HepG2 (cell line): ENCODE measurements at regions not wholly inside any gene's neighbourhood (a gene's known extent, or its start where the extent isn't known, plus 50 kb on each side); places are given as distances from the start of the nearest gene placed in this dataset.

Source experiments
- FOXA3 ChIP-seq: IDR thresholded peaks from 2 replicates; pipeline ENCODE4 v1.6.1; 2016; ENCODE audit warnings: missing genetic modification reagents, missing compliant biosample characterization
- HDAC1 ChIP-seq: sonication (generic); formaldehyde crosslinking; IDR thresholded peaks from 2 replicates; pipeline ENCODE4 v1.5.1; 2020; ENCODE audit warnings: mild to moderate bottlenecking, missing genetic modification reagents
- MLLT10 ChIP-seq: sonication (generic); formaldehyde crosslinking; IDR thresholded peaks from 2 replicates; pipeline ENCODE4 v1.4.0; 2020; ENCODE audit warnings: missing genetic modification reagents
- ZNF547 ChIP-seq: sonication (generic); formaldehyde crosslinking; IDR thresholded peaks from 2 replicates; pipeline ENCODE4 v1.5.1; 2020; ENCODE audit warnings: mild to moderate bottlenecking, missing genetic modification reagents
- TF ChIP-seq, protein P1 (sequence below), 2 experiments: sonication (generic) in 1 of 2; formaldehyde crosslinking in 1 of 2; IDR thresholded peaks; 2 replicates each; pipeline versions ENCODE4 v1.4.0 to v1.6.1; 2016 to 2020; ENCODE audit warnings: borderline replicate concordance in 1 of 2, low read depth in 1 of 2, mild to moderate bottlenecking in 1 of 2, missing genetic modification reagents in 1 of 2
- TF ChIP-seq, protein P2 (sequence below): IDR thresholded peaks from 2 replicates; pipeline ENCODE4 v1.6.1; 2016; ENCODE audit warnings: mild to moderate bottlenecking, missing biosample characterization, missing genetic modification reagents
- TF ChIP-seq, protein P3 (sequence below): sonication (generic); formaldehyde crosslinking; IDR thresholded peaks from one replicate; pipeline ENCODE4 v1.5.1; 2020; ENCODE audit warnings: mild to moderate bottlenecking, missing genetic modification reagents; ENCODE audit errors: not compliant biosample characterization
- TF ChIP-seq, protein P4 (sequence below): sonication (generic); formaldehyde crosslinking; IDR thresholded peaks from 2 replicates; pipeline ENCODE4 v1.4.0; 2020; ENCODE audit warnings: mild to moderate bottlenecking, low read depth, missing genetic modification reagents

DNA sequence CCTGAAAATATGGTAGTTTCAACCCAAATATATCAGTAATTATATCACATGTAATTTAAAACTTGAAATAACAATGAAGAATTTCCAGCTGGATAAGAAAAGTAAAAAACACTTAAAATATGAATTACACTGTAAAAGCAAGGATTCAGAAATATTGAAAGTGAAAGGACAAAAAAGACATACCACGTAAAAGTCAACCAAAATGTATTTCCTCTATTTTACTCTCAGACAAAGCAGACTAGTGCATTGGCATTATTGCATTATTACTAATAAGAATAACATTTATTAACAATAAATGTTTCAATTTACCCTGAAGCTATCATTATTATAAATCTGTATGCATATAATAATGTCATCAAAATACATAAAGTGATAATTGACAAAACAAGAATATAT lies 445.1 kb upstream of the TRIB2 start (continued):
- TF ChIP-seq, protein P1, sequence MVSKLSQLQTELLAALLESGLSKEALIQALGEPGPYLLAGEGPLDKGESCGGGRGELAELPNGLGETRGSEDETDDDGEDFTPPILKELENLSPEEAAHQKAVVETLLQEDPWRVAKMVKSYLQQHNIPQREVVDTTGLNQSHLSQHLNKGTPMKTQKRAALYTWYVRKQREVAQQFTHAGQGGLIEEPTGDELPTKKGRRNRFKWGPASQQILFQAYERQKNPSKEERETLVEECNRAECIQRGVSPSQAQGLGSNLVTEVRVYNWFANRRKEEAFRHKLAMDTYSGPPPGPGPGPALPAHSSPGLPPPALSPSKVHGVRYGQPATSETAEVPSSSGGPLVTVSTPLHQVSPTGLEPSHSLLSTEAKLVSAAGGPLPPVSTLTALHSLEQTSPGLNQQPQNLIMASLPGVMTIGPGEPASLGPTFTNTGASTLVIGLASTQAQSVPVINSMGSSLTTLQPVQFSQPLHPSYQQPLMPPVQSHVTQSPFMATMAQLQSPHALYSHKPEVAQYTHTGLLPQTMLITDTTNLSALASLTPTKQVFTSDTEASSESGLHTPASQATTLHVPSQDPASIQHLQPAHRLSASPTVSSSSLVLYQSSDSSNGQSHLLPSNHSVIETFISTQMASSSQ (IDR thresholded peaks at IDR 0.05; ENCODE audit: low read depth) = no peak
- TF ChIP-seq, protein P1 (CRISPR knock-in tag; IDR thresholded peaks at IDR 0.05; ENCODE audit: borderline replicate concordance) = no peak
- TF ChIP-seq, protein P2, sequence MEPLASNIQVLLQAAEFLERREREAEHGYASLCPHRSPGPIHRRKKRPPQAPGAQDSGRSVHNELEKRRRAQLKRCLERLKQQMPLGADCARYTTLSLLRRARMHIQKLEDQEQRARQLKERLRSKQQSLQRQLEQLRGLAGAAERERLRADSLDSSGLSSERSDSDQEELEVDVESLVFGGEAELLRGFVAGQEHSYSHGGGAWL (CRISPR knock-in tag) = no peak
- TF ChIP-seq FOXA3 (CRISPR knock-in tag) = no peak
- TF ChIP-seq ZNF547 (CRISPR knock-in tag) = no peak
- TF ChIP-seq, protein P3, sequence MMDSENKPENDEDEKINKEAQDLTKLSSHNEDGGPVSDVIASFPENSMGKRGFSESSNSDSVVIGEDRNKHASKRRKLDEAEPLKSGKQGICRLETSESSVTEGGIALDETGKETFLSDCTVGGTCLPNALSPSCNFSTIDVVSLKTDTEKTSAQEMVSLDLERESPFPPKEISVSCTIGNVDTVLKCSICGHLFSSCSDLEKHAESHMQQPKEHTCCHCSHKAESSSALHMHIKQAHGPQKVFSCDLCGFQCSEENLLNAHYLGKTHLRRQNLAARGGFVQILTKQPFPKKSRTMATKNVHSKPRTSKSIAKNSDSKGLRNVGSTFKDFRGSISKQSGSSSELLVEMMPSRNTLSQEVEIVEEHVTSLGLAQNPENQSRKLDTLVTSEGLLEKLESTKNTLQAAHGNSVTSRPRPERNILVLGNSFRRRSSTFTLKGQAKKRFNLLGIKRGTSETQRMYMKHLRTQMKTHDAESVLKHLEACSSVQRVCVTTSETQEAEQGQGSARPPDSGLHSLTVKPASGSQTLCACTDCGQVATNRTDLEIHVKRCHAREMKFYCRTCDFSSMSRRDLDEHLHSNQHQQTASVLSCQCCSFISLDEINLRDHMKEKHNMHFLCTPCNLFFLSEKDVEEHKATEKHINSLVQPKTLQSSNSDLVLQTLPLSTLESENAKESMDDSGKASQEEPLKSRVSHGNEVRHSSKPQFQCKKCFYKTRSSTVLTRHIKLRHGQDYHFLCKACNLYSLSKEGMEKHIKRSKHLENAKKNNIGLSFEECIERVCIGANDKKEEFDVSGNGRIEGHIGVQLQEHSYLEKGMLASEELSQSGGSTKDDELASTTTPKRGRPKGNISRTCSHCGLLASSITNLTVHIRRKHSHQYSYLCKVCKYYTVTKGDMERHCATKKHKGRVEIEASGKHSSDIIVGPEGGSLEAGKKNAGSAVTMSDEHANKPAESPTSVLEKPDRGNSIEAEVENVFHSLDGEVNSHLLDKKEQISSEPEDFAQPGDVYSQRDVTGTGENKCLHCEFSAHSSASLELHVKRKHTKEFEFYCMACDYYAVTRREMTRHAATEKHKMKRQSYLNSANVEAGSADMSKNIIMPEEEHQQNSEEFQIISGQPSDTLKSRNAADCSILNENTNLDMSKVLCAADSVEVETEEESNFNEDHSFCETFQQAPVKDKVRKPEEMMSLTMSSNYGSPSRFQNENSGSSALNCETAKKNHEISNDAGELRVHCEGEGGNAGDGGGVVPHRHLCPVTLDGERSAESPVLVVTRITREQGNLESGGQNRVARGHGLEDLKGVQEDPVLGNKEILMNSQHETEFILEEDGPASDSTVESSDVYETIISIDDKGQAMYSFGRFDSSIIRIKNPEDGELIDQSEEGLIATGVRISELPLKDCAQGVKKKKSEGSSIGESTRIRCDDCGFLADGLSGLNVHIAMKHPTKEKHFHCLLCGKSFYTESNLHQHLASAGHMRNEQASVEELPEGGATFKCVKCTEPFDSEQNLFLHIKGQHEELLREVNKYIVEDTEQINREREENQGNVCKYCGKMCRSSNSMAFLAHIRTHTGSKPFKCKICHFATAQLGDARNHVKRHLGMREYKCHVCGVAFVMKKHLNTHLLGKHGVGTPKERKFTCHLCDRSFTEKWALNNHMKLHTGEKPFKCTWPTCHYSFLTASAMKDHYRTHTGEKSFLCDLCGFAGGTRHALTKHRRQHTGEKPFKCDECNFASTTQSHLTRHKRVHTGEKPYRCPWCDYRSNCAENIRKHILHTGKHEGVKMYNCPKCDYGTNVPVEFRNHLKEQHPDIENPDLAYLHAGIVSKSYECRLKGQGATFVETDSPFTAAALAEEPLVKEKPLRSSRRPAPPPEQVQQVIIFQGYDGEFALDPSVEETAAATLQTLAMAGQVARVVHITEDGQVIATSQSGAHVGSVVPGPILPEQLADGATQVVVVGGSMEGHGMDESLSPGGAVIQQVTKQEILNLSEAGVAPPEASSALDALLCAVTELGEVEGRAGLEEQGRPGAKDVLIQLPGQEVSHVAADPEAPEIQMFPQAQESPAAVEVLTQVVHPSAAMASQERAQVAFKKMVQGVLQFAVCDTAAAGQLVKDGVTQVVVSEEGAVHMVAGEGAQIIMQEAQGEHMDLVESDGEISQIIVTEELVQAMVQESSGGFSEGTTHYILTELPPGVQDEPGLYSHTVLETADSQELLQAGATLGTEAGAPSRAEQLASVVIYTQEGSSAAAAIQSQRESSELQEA (CRISPR knock-in tag) = no peak
- TF ChIP-seq, protein P4, sequence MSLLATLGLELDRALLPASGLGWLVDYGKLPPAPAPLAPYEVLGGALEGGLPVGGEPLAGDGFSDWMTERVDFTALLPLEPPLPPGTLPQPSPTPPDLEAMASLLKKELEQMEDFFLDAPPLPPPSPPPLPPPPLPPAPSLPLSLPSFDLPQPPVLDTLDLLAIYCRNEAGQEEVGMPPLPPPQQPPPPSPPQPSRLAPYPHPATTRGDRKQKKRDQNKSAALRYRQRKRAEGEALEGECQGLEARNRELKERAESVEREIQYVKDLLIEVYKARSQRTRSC = no peak
- no peak for TF ChIP-seq HDAC1 (CRISPR knock-in tag)
- no peak for TF ChIP-seq MLLT10 (CRISPR knock-in tag)
